WTC11 (cell line): ENCODE measurements at regions not wholly inside any gene's neighbourhood (a gene's known extent, or its start where the extent isn't known, plus 50 kb on each side); places are given as distances from the start of the nearest gene placed in this dataset.

Experiments
- CTCF ChIP-seq: fragments of 200-600 bp; IDR thresholded peaks from 2 replicates; pipeline ENCODE4 v1.8.0; 2022; ENCODE audit warnings: antibody characterized with exemption
- PRDM15 ChIP-seq: sonication (generic); formaldehyde crosslinking; IDR thresholded peaks from 2 replicates; pipeline ENCODE4 v1.8.0; 2022; ENCODE audit warnings: missing genetic modification reagents
- ZNF138 ChIP-seq: sonication (generic); formaldehyde crosslinking; conservative IDR thresholded peaks from 2 replicates; pipeline ENCODE4 v1.8.1; 2022; ENCODE audit warnings: mild to moderate bottlenecking, moderate library complexity, missing genetic modification reagents

GRCh38 chr20:60352596-60352995 is 394.4 kb downstream of the CDH26 start:
- TF ChIP-seq ZNF138 (CRISPR knock-in tag) (no peak), CTCF (no peak), PRDM15 (CRISPR knock-in tag) (no peak)
